ENCODE measurements at regions not wholly inside any gene's neighbourhood (a gene's known extent, or its start where the extent isn't known, plus 50 kb on each side); places are given as distances from the start of the nearest gene placed in this dataset.

- Histone ChIP-seq H4K20me1 (ENCODE audit: control insufficient read depth, insufficient read depth, insufficient read length) (no peaks in the 10 kb centered on the region), H3K9me3 (ENCODE audit: control insufficient read depth, low read depth, low read length) (no peaks in the 10 kb centered on the region), H2BK20ac (ENCODE audit: low read depth, low read length, poor library complexity, severe bottlenecking) (no peak overlapping the region), H3K56ac (ENCODE audit: insufficient read length, low read depth, low read length) (no peak overlapping the region), H3K14ac (ENCODE audit: insufficient read depth, low read length) (no peak overlapping the region), H3K79me1 (ENCODE audit: insufficient read depth, low read depth, low read length, poor library complexity, severe bottlenecking) (no peaks in the 10 kb centered on the region), H3K79me2 (ENCODE audit: insufficient read depth, low read length) (no peaks in the 10 kb centered on the region), H3K4ac (ENCODE audit: low read depth, low read length) (no peak overlapping the region), H2BK5ac (ENCODE audit: insufficient read length, low read length) (no peak overlapping the region), H4K91ac (ENCODE audit: insufficient read length, low read depth, low read length) (no peak overlapping the region), H3K27ac (ENCODE audit: insufficient read length, low read depth, low read length) (no peak overlapping the region), H2AFZ (ENCODE audit: low read length) (no peak overlapping the region), H3T11ph (ENCODE audit: low read length) (no peak overlapping the region), H4K8ac (replicated peaks; ENCODE audit: insufficient read length, low read depth, low read length) (no peak overlapping the region), H3K27me3 (ENCODE audit: insufficient read depth, low read length) (no peaks in the 10 kb centered on the region), H3K23ac (ENCODE audit: insufficient read length, low read depth, low read length) (no peak overlapping the region), H3K23me2 (ENCODE audit: insufficient read length, low read depth, low read length, poor library complexity, severe bottlenecking) (no peaks in the 10 kb centered on the region), H2AK5ac (ENCODE audit: insufficient read length, low read length) (no peak overlapping the region), H4K5ac (ENCODE audit: insufficient read length, low read depth, low read length) (no peak overlapping the region), H3K4me1 (ENCODE audit: insufficient read depth, low read length) (no peaks in the 10 kb centered on the region), H3K9ac (ENCODE audit: extremely low read depth, insufficient read length, low read length) (no peak overlapping the region), H2BK15ac (ENCODE audit: low read depth, low read length) (no peak overlapping the region), H2BK120ac (ENCODE audit: low read depth, low read length, poor library complexity, severe bottlenecking) (no peak overlapping the region), H3K4me2 (ENCODE audit: insufficient read depth, insufficient read length, low read length) (no peak overlapping the region), H2BK12ac (ENCODE audit: insufficient read length, low read depth, low read length) (no peak overlapping the region), H3K18ac (ENCODE audit: insufficient read length, low read depth, low read length) (no peak overlapping the region)
- Mint-ChIP-seq H3K27ac (no peak overlapping the region), H3K4me1 (no peaks in the 10 kb centered on the region), H3K36me3 (ENCODE audit: insufficient read depth in 1 of 3, low read depth in 3 of 3) (peaks cover 0 to 4% (median 2%) of the 10 kb centered on the region in 3 experiments; a peak in 2 of 7 replicates), H3K4me3 (no peak overlapping the region), H3K27me3 (ENCODE audit: low read depth) (no peaks in the 10 kb centered on the region; the same call in 1 of the 2 replicates), H3K9me3 (peaks cover 16 to 27% of the 10 kb centered on the region in 2 experiments)
- WGBS (ENCODE audit: extremely low coverage, insufficient read length, low lambda C conversion rate): no CpG with 5 or more reads among the region's 5 CpGs
- DNase-seq: no peak
- no peak for TF ChIP-seq CTCF (conservative IDR thresholded peaks at IDR 0.05)
Measured at GRCh38 chr2:56816666-56817065, 632.9 kb downstream of the CCDC85A start.

Data from H9 (cell line).